ENCODE measurements at regions not wholly inside any gene's neighbourhood (a gene's known extent, or its start where the extent isn't known, plus 50 kb on each side); places are given as distances from the start of the nearest gene placed in this dataset.

- intact Hi-C loops (cut with DNase I): no loop called here
- Histone ChIP-seq H3K9me3 (peaks cover 0 to 14% (median 0%) of the 10 kb centered on the region in 11 donors), H3K27me3 (peaks cover 0 to 3% (median 0%) of the 10 kb centered on the region in 7 donors), H3K27ac (no peak overlapping the region), H3K4me1 (peaks cover 0 to 6% (median 0%) of the 10 kb centered on the region in 9 donors), H3K4me3 (no peak overlapping the region), H3K36me3 (no peaks in the 10 kb centered on the region)
- 17 to 28% methylated on average over 2 of the region's 2 CpGs for WGBS, 2 donors
- TF ChIP-seq CTCF (IDR thresholded peaks at IDR 0.05): no peak
- ATAC-seq (peak in 4 of 8 donors; percentile 31 to 73 (median 64)), DNase-seq (peak; percentile 30 to 45)
Observed at GRCh38 chr5:53397845-53398244, 82.6 kb upstream of the FST start.

GRCh38 chr5:53399926-53400697, 80.3 kb upstream of the FST start:
- DNase-seq (no peak), ATAC-seq (no peak)
- H3K4me1 ChIP-seq: peaks cover 0 to 6% (median 0%) of the 10 kb centered on the region in 9 donors
- H3K27me3 ChIP-seq: peaks cover 0 to 3% (median 0%) of the 10 kb centered on the region in 7 donors
- H3K36me3 ChIP-seq: no peaks in the 10 kb centered on the region
- H3K27ac ChIP-seq: no peak overlapping the region
- WGBS, 2 donors: 78 to 88% methylated on average over 2 of the region's 2 CpGs
- intact Hi-C loops (cut with DNase I): no loop called here
- no peak overlapping the region for H3K4me3 ChIP-seq
- peaks cover 0 to 14% (median 0%) of the 10 kb centered on the region in 11 donors for H3K9me3 ChIP-seq
- no peak for TF ChIP-seq CTCF (IDR thresholded peaks at IDR 0.05)

GRCh38 chr5:53403291-53403690, 77.1 kb upstream of the FST start:
- Histone ChIP-seq H3K27ac (no peak overlapping the region), H3K4me1 (peaks cover 0 to 5% (median 0%) of the 10 kb centered on the region in 9 donors), H3K4me3 (no peak overlapping the region), H3K27me3 (peaks cover 0 to 3% (median 0%) of the 10 kb centered on the region in 7 donors), H3K36me3 (no peaks in the 10 kb centered on the region), H3K9me3 (peaks cover 0 to 6% (median 0%) of the 10 kb centered on the region in 11 donors)
- intact Hi-C loops (cut with DNase I): no loop called here
- WGBS, 2 donors: 78 to 79% methylated on average over 3 of the region's 3 CpGs
- no peak for ATAC-seq
- no peak for DNase-seq
- no peak for TF ChIP-seq CTCF (IDR thresholded peaks at IDR 0.05)

DNA sequence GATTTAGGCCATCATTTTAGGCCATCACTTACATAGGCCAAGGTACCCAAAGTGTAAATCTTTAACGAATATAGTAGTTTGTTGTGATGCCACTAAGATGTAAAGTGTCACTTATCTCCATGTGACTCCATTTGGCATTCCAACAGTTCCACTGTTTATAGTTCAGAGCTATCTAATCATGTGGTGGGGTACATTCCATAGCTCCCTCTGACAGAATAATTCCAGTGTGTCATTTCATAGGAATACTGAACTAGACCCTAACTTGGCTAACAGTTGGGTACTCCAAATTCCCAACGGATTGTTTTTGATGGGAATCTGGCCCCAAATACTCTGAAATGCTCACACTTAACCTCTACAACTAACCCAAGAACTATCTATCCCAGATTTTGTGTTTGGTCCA, 76.7 kb upstream of the FST start:
- peaks cover 0 to 3% (median 0%) of the 10 kb centered on the region in 7 donors for H3K27me3 ChIP-seq
- peaks cover 0 to 5% (median 0%) of the 10 kb centered on the region in 9 donors for H3K4me1 ChIP-seq
- no peaks in the 10 kb centered on the region for H3K36me3 ChIP-seq
- no peak overlapping the region for H3K27ac ChIP-seq
- no peak for TF ChIP-seq CTCF (IDR thresholded peaks at IDR 0.05)
- intact Hi-C loops (cut with DNase I): no loop called here
- DNase-seq (no peak), ATAC-seq (peak in 1 of 8 donors; percentile 35)
- H3K9me3 ChIP-seq: peaks cover 0 to 6% (median 0%) of the 10 kb centered on the region in 11 donors
- no peak overlapping the region for H3K4me3 ChIP-seq
- WGBS, 2 donors: 29 to 40% methylated on average over 2 of the region's 2 CpGs
